ENCODE measurements at regions not wholly inside any gene's neighbourhood (a gene's known extent, or its start where the extent isn't known, plus 50 kb on each side); places are given as distances from the start of the nearest gene placed in this dataset.
"Not testable (repeated sequence)": the region's sequence is repeated elsewhere in the genome, so short reads cannot be mapped to it uniquely, and the experiment has no call there.

DNA sequence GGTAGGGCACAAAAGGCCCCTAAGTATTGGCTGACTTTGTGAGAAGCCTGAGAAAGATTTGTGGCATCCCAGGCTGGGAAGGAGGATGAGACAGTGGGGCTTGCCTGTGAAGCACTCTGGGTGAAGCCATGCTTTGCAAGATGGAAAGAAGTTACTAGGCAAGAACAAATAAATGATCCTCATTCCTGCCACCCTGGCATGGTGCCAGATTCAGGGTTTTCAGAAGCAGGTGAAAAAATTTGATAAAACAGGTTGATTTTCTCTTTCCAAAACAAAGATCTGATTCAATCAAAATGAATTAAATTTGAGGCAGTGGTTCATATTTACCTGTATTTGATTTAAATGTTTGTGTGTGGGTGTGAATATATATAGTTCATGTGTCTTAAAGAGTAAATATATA is 386.9 kb upstream of the PROX1 start:
- TF ChIP-seq, protein P1, sequence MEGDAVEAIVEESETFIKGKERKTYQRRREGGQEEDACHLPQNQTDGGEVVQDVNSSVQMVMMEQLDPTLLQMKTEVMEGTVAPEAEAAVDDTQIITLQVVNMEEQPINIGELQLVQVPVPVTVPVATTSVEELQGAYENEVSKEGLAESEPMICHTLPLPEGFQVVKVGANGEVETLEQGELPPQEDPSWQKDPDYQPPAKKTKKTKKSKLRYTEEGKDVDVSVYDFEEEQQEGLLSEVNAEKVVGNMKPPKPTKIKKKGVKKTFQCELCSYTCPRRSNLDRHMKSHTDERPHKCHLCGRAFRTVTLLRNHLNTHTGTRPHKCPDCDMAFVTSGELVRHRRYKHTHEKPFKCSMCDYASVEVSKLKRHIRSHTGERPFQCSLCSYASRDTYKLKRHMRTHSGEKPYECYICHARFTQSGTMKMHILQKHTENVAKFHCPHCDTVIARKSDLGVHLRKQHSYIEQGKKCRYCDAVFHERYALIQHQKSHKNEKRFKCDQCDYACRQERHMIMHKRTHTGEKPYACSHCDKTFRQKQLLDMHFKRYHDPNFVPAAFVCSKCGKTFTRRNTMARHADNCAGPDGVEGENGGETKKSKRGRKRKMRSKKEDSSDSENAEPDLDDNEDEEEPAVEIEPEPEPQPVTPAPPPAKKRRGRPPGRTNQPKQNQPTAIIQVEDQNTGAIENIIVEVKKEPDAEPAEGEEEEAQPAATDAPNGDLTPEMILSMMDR (IDR thresholded peaks at IDR 0.05) = no peak
- TF ChIP-seq POLR2A (IDR thresholded peaks at IDR 0.05) = no peak
- intact Hi-C loops (cut with DNase I; ENCODE audit: low total_unique reads) = no loop called here
- DNase-seq (ENCODE audit: low spot score in 2 of 2) = no peak
- no peak overlapping the region for H3K4me3 ChIP-seq (ENCODE audit: low read depth, poor library complexity, severe bottlenecking)

DNA sequence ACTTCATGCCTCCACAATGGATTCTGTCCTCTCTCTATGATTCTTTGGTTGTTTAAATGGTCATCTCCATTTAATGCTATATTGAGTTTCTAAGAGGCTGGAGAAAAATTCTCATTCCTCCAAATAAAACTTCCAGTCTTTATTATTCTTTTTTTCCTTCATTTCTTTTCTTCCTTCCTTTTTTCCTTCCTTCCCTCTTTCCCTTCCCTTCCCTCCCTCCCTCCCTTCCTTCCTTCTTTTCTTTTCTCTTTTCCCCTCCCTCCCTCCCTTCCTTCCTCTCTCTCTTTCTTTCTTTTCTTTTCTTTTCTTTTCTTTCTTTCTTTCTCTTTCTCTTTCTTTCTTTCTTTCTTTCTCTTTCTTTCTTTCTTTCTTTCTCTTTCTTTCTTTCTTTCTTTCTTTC is 386.1 kb upstream of the PROX1 start:
- intact Hi-C loops (cut with DNase I; ENCODE audit: low total_unique reads); H3K4me3 ChIP-seq (ENCODE audit: low read depth, poor library complexity, severe bottlenecking); DNase-seq (ENCODE audit: low spot score in 2 of 2): not testable (repeated sequence)

DNA sequence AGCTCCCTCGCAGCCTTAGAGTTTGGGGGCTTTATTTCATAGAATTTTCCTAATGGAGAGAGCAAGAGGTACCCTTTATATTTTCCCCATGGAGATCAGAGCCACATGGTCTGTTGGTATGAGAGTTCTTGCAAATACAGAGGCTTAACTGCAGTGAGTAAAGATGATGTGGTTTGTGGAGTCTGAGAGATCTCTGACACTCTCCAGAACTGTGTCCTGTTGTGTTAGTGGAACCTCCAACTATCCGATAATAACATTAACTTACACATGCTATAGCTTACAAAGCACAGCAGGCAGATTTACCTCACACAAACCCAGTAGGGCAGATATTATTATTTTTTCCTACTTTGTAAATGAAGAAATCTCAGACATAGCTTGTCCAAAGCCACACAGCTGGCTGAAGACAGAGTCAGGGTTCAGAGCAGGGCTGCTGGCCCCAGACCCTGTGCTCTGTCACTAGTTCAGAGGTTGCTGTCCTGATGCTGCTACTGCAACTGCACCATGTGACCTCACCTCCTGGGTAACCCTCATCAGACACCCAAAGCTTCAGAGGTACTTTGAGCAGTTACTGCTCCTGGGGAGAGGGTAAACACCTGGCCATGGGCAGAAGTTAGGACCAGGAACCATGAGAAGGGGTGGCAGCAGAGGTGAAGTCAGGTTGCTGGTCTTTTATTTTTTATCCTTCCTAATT is 384.8 kb upstream of the PROX1 start:
- WGBS, 2 donors = 93 to 96% methylated on average over 2 of the region's 2 CpGs
- intact Hi-C loops (cut with DNase I; ENCODE audit: low total_unique reads) = no loop called here
- TF ChIP-seq, protein P1 (IDR thresholded peaks at IDR 0.05) = no peak
- no peak for TF ChIP-seq POLR2A (IDR thresholded peaks at IDR 0.05)
- no peak for DNase-seq (ENCODE audit: low spot score in 2 of 2)
- no peak overlapping the region for H3K4me3 ChIP-seq (ENCODE audit: low read depth, poor library complexity, severe bottlenecking)

DNA sequence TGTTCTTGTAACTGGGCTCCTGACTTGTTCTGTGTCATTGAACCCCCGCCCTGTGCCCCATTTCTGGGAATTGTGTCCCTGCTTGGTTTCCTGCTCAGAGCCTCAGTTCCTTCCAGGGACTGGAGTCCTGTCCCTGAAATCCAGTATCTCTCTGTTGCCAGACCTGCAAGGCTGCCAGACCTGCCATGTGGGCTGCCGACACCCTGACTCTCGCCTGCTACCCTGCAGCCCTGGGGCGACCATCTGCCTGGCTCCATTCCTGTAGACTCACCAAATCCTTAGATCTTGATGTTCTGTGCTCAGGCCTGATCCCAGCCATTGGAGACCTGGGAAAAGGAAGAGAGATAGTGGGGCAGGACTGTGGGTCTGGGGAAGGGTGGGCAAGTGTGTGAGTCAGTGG is 383.3 kb upstream of the PROX1 start:
- TF ChIP-seq POLR2A (IDR thresholded peaks at IDR 0.05) = no peak
- TF ChIP-seq, protein P1 (IDR thresholded peaks at IDR 0.05) = no peak
- intact Hi-C loops (cut with DNase I; ENCODE audit: low total_unique reads) = no loop called here
- H3K4me3 ChIP-seq (ENCODE audit: low read depth, poor library complexity, severe bottlenecking) = no peak overlapping the region
- whole genome bisulfite sequencing, 2 donors = 60 to 68% methylated on average over 4 of the region's 4 CpGs
- DNase-seq (ENCODE audit: low spot score in 2 of 2) = no peak

DNA sequence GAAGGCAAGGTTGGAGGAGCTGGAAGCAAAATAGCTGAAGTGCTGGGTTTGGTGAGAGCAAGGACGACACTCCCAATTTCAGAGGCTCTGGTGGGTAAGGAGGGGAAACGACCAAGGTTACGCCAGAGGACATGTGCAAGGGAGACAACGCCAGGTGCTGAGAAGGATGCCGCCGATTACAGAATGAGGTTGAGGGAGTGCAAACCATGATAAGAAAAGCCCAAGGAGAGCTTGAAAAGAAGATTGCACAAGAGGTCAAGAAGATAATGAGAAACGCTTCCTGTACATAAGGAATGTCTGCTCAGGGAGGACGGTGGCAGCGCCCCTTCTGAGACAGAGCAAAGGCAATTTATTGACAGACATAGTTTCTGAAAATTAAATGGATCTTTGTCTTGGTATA is 382.0 kb upstream of the PROX1 start:
- no peak for DNase-seq (ENCODE audit: low spot score in 2 of 2)
- intact Hi-C loops (cut with DNase I; ENCODE audit: low total_unique reads) = loop anchor here (5.0 kb wide), 1 partner anchor 1358 kb away; no protein-coding TSS in a partner anchor
- no peak overlapping the region for H3K4me3 ChIP-seq (ENCODE audit: low read depth, poor library complexity, severe bottlenecking)
- TF ChIP-seq, protein P1 (IDR thresholded peaks at IDR 0.05) = no peak
- 69 to 81% methylated on average over 9 of the region's 9 CpGs for WGBS, 2 donors

DNA sequence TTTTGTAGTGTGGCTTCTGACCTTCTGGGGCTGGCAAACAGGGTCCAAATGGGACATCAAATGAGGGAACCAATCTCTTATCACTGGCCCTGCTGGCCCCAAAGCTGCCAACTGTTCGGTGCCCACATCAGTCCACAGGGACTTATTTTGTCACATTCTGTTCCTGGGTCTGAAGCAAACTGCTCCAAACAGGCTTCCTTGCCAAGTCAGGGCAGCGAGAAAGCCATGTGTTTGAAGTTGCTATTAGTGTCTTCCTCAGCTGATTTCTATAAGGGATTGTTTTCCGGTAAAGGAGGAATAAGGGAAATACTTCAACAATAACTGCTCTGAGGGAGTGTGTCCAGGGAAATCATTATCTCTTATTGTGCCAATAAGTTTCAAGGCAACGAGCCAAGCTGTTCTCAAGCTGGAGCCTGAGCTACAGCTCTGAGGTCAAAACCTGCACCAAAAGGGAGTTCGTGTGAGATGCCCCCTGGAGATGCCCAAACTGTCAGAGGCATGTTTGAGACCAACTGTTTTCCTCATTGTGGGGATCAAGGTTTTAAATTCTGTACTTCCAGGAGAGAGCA is 381.4 kb upstream of the PROX1 start:
- intact Hi-C loops (cut with DNase I; ENCODE audit: low total_unique reads) = loop anchor here (5.0 kb wide), 1 partner anchor 1359 kb away; no protein-coding TSS in a partner anchor
- no peak for DNase-seq (ENCODE audit: low spot score in 2 of 2)
- WGBS, 2 donors = 25 to 32% methylated on average over 5 of the region's 5 CpGs
- H3K4me3 ChIP-seq (ENCODE audit: low read depth, poor library complexity, severe bottlenecking) = no peak overlapping the region
- no peak for TF ChIP-seq POLR2A (IDR thresholded peaks at IDR 0.05)
- TF ChIP-seq, protein P1 (IDR thresholded peaks at IDR 0.05) = no peak

Measured in lower leg skin (tissue), 4 donors.